ENCODE measurements at regions not wholly inside any gene's neighbourhood (a gene's known extent, or its start where the extent isn't known, plus 50 kb on each side); places are given as distances from the start of the nearest gene placed in this dataset.

DNA sequence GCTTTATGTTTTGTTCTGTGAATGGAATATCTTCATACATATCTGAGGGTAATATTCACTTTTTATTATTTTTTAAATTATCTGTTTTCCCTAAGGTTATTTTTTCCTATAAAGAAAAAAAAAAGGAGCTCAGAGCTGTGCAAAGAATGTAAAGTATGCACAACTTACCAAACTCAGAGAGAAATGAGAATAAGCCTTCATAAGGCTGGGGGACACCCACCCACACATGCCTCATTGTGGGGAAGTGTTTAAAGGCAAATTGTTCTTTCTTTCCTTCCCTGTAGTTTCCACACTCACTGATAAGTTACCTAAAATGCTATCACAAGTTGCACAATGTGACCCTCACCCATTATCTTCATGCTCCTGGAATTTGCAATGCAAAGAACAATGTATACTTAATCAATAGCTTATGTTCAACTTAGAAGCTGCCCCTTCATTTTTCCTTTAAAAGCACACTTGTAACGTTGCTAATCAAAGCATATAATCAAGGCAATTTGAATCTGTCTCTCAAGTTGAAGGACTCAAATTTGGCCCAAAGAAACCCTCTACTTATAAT lies 108.1 kb downstream of the GNAT3 start:
- no peaks in the 10 kb centered on the region for H3K27me3 Mint-ChIP-seq (ENCODE audit: unreplicated experiment)
- H3K4me1 Mint-ChIP-seq (ENCODE audit: unreplicated experiment) = peaks cover 7% of the 10 kb centered on the region
- no peaks in the 10 kb centered on the region for H3K36me3 Mint-ChIP-seq (ENCODE audit: low read depth, unreplicated experiment)
- DNase-seq (ENCODE audit: low spot score) = no peak
- no peaks in the 10 kb centered on the region for H3K9me3 Mint-ChIP-seq (ENCODE audit: unreplicated experiment)
- no peak overlapping the region for H3K27ac Mint-ChIP-seq (ENCODE audit: unreplicated experiment)
- no peak for TF ChIP-seq CTCF (IDR thresholded peaks at IDR 0.05; ENCODE audit: unreplicated experiment)
- no peak overlapping the region for H3K4me3 Mint-ChIP-seq (ENCODE audit: unreplicated experiment)

- no peak for DNase-seq (ENCODE audit: low spot score)
- Mint-ChIP-seq H3K27me3 (ENCODE audit: unreplicated experiment) (no peaks in the 10 kb centered on the region), H3K9me3 (ENCODE audit: unreplicated experiment) (no peaks in the 10 kb centered on the region), H3K4me3 (ENCODE audit: unreplicated experiment) (no peak overlapping the region), H3K4me1 (ENCODE audit: unreplicated experiment) (peaks cover 7% of the 10 kb centered on the region), H3K36me3 (ENCODE audit: low read depth, unreplicated experiment) (no peaks in the 10 kb centered on the region), H3K27ac (ENCODE audit: unreplicated experiment) (no peak overlapping the region)
- TF ChIP-seq CTCF (IDR thresholded peaks at IDR 0.05; ENCODE audit: unreplicated experiment) = no peak
Observed at GRCh38 chr7:80401708-80402107, 110.2 kb downstream of the GNAT3 start.

GRCh38 chr7:80393786-80394185 lies 118.1 kb downstream of the GNAT3 start:
- DNase-seq (ENCODE audit: low spot score) = no peak
- peaks cover 1% of the 10 kb centered on the region for H3K27me3 Mint-ChIP-seq (ENCODE audit: unreplicated experiment)
- TF ChIP-seq CTCF (IDR thresholded peaks at IDR 0.05; ENCODE audit: unreplicated experiment) = no peak
- H3K9me3 Mint-ChIP-seq (ENCODE audit: unreplicated experiment) = no peaks in the 10 kb centered on the region
- H3K4me3 Mint-ChIP-seq (ENCODE audit: unreplicated experiment) = no peak overlapping the region
- H3K4me1 Mint-ChIP-seq (ENCODE audit: unreplicated experiment) = no peaks in the 10 kb centered on the region
- no peaks in the 10 kb centered on the region for H3K36me3 Mint-ChIP-seq (ENCODE audit: low read depth, unreplicated experiment)
- no peak overlapping the region for H3K27ac Mint-ChIP-seq (ENCODE audit: unreplicated experiment)

DNA sequence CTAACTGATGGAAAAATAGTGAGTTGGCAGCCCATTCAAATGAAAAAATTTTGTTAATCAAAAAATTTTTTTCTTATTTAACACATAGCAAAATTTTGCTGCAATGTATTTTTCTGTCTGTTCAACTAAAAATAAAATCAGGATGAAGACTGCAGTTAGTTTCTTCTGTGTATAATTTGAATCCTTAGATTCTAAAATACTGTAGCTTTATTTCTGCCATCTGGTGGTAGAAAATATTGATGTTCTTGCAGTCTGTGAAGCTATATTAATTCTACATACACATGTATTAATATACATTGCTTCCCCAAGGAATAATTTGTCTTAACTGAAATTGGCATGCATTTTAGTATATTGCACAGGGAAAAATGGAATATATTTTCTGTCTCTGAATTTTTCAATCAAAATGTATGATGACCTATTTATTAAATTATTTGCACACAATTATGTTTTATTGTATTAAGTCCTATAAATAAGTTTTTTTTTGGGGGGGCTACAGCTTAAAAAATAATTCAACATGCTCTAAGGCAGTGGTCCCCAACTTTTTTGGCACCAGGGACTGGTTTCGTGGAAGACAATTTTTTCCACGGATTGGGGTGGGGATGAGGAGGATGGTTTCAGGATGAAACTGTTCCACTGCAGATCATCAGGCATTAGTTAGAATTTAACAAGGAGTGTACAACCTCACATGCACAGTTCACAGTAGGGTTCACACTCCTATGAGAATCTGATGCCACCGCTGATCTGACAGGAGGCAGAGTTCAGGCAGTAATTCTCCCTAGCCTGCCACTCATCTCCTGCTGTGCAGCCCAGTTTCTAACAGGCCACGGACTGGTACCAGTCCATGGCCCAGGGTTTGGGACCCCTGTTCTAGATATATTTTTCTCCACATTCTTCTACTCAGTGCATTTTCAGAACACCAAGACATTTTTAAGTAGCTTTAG lies 119.4 kb downstream of the GNAT3 start:
- no peak overlapping the region for H3K27ac Mint-ChIP-seq (ENCODE audit: unreplicated experiment)
- DNase-seq (ENCODE audit: low spot score) = no peak
- no peaks in the 10 kb centered on the region for H3K9me3 Mint-ChIP-seq (ENCODE audit: unreplicated experiment)
- no peak overlapping the region for H3K4me3 Mint-ChIP-seq (ENCODE audit: unreplicated experiment)
- no peaks in the 10 kb centered on the region for H3K4me1 Mint-ChIP-seq (ENCODE audit: unreplicated experiment)
- peaks cover 1% of the 10 kb centered on the region for H3K27me3 Mint-ChIP-seq (ENCODE audit: unreplicated experiment)
- peak; percentile 57 for TF ChIP-seq CTCF (IDR thresholded peaks at IDR 0.05; ENCODE audit: unreplicated experiment)
- H3K36me3 Mint-ChIP-seq (ENCODE audit: low read depth, unreplicated experiment) = no peaks in the 10 kb centered on the region

GRCh38 chr7:80387634-80388193 lies 124.2 kb downstream of the GNAT3 start:
- no peak for TF ChIP-seq CTCF (IDR thresholded peaks at IDR 0.05; ENCODE audit: unreplicated experiment)
- no peak overlapping the region for H3K27ac Mint-ChIP-seq (ENCODE audit: unreplicated experiment)
- no peaks in the 10 kb centered on the region for H3K9me3 Mint-ChIP-seq (ENCODE audit: unreplicated experiment)
- H3K27me3 Mint-ChIP-seq (ENCODE audit: unreplicated experiment) = no peaks in the 10 kb centered on the region
- DNase-seq (ENCODE audit: low spot score) = no peak
- H3K36me3 Mint-ChIP-seq (ENCODE audit: low read depth, unreplicated experiment) = no peaks in the 10 kb centered on the region
- H3K4me3 Mint-ChIP-seq (ENCODE audit: unreplicated experiment) = no peak overlapping the region
- H3K4me1 Mint-ChIP-seq (ENCODE audit: unreplicated experiment) = no peaks in the 10 kb centered on the region

Data from endothelial cell (in vitro differentiated cells).